ENCODE measurements at regions not wholly inside any gene's neighbourhood (a gene's known extent, or its start where the extent isn't known, plus 50 kb on each side); places are given as distances from the start of the nearest gene placed in this dataset.

DNA sequence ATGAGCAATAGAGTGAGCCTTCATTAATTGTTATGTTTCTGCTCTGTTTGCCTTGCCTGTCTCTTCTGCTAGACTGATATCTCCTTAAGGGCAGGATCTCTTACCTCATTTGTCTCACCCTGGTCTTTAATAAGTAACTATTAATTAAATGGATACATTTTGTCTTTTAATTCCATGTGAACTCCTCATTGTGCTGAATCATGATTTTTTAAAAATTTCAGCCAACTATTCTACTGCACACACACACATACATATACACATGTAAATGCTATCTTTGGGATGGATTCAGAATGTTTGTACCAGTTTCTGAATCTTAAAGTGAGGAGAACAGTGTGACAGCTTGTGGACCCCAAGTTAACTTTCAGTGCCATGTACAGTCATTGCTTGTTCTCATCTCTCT, 731.1 kb upstream of the MAP3K7 start:
- Histone ChIP-seq H3K36me3 (no peaks in the 10 kb centered on the region), H3K4me3 (no peak overlapping the region), H3K27me3 (no peaks in the 10 kb centered on the region), H3K27ac (no peak overlapping the region), H3K9me3 (no peaks in the 10 kb centered on the region), H3K4me1 (no peaks in the 10 kb centered on the region)
- TF ChIP-seq POLR2A (IDR thresholded peaks at IDR 0.05), result no peak
- TF ChIP-seq, protein P1, sequence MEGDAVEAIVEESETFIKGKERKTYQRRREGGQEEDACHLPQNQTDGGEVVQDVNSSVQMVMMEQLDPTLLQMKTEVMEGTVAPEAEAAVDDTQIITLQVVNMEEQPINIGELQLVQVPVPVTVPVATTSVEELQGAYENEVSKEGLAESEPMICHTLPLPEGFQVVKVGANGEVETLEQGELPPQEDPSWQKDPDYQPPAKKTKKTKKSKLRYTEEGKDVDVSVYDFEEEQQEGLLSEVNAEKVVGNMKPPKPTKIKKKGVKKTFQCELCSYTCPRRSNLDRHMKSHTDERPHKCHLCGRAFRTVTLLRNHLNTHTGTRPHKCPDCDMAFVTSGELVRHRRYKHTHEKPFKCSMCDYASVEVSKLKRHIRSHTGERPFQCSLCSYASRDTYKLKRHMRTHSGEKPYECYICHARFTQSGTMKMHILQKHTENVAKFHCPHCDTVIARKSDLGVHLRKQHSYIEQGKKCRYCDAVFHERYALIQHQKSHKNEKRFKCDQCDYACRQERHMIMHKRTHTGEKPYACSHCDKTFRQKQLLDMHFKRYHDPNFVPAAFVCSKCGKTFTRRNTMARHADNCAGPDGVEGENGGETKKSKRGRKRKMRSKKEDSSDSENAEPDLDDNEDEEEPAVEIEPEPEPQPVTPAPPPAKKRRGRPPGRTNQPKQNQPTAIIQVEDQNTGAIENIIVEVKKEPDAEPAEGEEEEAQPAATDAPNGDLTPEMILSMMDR (IDR thresholded peaks at IDR 0.05), result no peak
- no peak for TF ChIP-seq EP300 (IDR thresholded peaks at IDR 0.05)
- no peak for TF ChIP-seq POLR2AphosphoS5 (IDR thresholded peaks at IDR 0.05)
- DNase-seq, result no peak
- no peak for ATAC-seq (ENCODE audit: low FRiP score in 2 of 2)

GRCh38 chr6:91317247-91317835, 730.5 kb upstream of the MAP3K7 start:
- no peak overlapping the region for H3K4me3 ChIP-seq
- H3K36me3 ChIP-seq, result no peaks in the 10 kb centered on the region
- no peak for DNase-seq
- no peaks in the 10 kb centered on the region for H3K27me3 ChIP-seq
- no peak overlapping the region for H3K27ac ChIP-seq
- no peak for TF ChIP-seq POLR2AphosphoS5 (IDR thresholded peaks at IDR 0.05)
- no peak for TF ChIP-seq POLR2A (IDR thresholded peaks at IDR 0.05)
- no peak for TF ChIP-seq EP300 (IDR thresholded peaks at IDR 0.05)
- TF ChIP-seq, protein P1 (IDR thresholded peaks at IDR 0.05), result no peak
- no peak for ATAC-seq (ENCODE audit: low FRiP score in 2 of 2)
- no peaks in the 10 kb centered on the region for H3K9me3 ChIP-seq
- WGBS, 2 donors, result 68 to 69% methylated on average over 2 of the region's 2 CpGs
- H3K4me1 ChIP-seq, result no peaks in the 10 kb centered on the region

DNA sequence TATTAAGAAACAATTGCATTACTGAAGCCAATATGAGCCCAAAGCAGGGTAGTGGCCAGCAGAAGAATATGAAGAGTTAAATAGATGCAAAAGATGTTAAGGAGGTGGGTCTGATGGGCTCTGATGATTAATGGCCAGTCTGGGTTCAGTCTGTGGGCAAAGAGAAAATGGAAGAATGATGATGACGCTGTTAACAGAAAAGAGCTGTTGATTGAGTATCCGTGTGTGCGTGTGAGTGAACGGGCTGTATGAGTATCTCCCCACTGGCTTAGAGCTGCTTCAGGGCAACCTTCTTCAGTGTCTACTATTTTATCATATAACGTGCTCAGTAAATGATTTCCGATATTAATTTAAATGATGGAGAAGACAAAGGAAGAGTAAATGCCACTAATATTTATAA, 723.3 kb upstream of the MAP3K7 start:
- H3K27me3 ChIP-seq, result no peaks in the 10 kb centered on the region
- no peak for DNase-seq
- H3K4me1 ChIP-seq, result no peaks in the 10 kb centered on the region
- H3K27ac ChIP-seq, result no peak overlapping the region
- TF ChIP-seq, protein P1 (IDR thresholded peaks at IDR 0.05), result no peak
- TF ChIP-seq EP300 (IDR thresholded peaks at IDR 0.05), result no peak
- TF ChIP-seq POLR2A (IDR thresholded peaks at IDR 0.05), result no peak
- no peak for TF ChIP-seq POLR2AphosphoS5 (IDR thresholded peaks at IDR 0.05)
- no peaks in the 10 kb centered on the region for H3K9me3 ChIP-seq
- no peak for ATAC-seq (ENCODE audit: low FRiP score in 2 of 2)
- 80 to 92% methylated on average over 6 of the region's 6 CpGs for WGBS, 2 donors
- no peak overlapping the region for H3K4me3 ChIP-seq
- H3K36me3 ChIP-seq, result no peaks in the 10 kb centered on the region

- H3K36me3 ChIP-seq, result no peaks in the 10 kb centered on the region
- no peaks in the 10 kb centered on the region for H3K27me3 ChIP-seq
- H3K4me3 ChIP-seq, result no peak overlapping the region
- ATAC-seq (ENCODE audit: low FRiP score in 2 of 2), result no peak
- H3K9me3 ChIP-seq, result no peaks in the 10 kb centered on the region
- no peaks in the 10 kb centered on the region for H3K4me1 ChIP-seq
- H3K27ac ChIP-seq, result no peak overlapping the region
- 71 to 73% methylated on average over 2 of the region's 2 CpGs for WGBS, 2 donors
- DNase-seq, result no peak
- TF ChIP-seq POLR2A (IDR thresholded peaks at IDR 0.05) (no peak), POLR2AphosphoS5 (IDR thresholded peaks at IDR 0.05) (no peak)
Observed at GRCh38 chr6:91305755-91306154, 718.9 kb upstream of the MAP3K7 start.

DNA sequence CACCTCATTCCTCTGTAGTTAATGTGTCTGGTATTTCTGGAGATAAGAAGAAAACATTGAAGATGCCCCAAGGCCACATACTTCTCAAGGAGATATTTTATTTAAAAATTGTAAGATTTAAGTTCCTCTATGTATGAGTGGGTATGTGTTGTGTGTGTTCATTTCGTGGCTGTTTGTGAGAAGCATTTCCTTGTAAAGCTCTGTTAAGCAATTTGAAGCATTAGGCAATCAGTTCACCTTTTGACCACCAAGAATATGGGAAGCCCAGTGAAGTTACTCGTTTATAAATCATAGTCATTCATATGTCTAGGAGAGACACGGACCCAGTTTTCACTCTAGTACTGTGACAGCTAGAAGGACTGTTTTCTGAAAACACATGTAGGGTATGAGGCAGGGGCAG, 717.6 kb upstream of the MAP3K7 start:
- H3K27ac ChIP-seq, result no peak overlapping the region
- no peaks in the 10 kb centered on the region for H3K27me3 ChIP-seq
- H3K9me3 ChIP-seq, result no peaks in the 10 kb centered on the region
- H3K36me3 ChIP-seq, result no peaks in the 10 kb centered on the region
- ATAC-seq (ENCODE audit: low FRiP score in 2 of 2) (no peak), DNase-seq (no peak)
- WGBS, 2 donors, result 35 to 43% methylated on average over 3 of the region's 3 CpGs
- no peak overlapping the region for H3K4me3 ChIP-seq
- H3K4me1 ChIP-seq, result no peaks in the 10 kb centered on the region
- TF ChIP-seq POLR2A (IDR thresholded peaks at IDR 0.05) (no peak), EP300 (IDR thresholded peaks at IDR 0.05) (no peak), POLR2AphosphoS5 (IDR thresholded peaks at IDR 0.05) (no peak)
- TF ChIP-seq, protein P1 (IDR thresholded peaks at IDR 0.05), result no peak

All from upper lobe of left lung (tissue), 6 donors.